ENCODE measurements at regions not wholly inside any gene's neighbourhood (a gene's known extent, or its start where the extent isn't known, plus 50 kb on each side); places are given as distances from the start of the nearest gene placed in this dataset.
A peak's percentile ranks its signal among the peaks of the same experiment; 100 is the strongest.
"Not testable (repeated sequence)": the region's sequence is repeated elsewhere in the genome, so short reads cannot be mapped to it uniquely, and the experiment has no call there.

GRCh38 chr9:109653470-109653869 is 126.5 kb upstream of the PALM2AKAP2 start:
- Histone ChIP-seq H3K9me3 (no peaks in the 10 kb centered on the region), H3K4me3 (no peak overlapping the region), H3K27me3 (no peaks in the 10 kb centered on the region), H3K4me1 (peaks cover 0 to 4% (median 0%) of the 10 kb centered on the region in 12 donors), H3K36me3 (no peaks in the 10 kb centered on the region), H3K27ac (no peak overlapping the region)
- WGBS, 4 donors, result 72 to 84% (median 82%) methylated on average over 2 of the region's 2 CpGs
- TF ChIP-seq POLR2A (IDR thresholded peaks at IDR 0.05), result no peak
- no peak for TF ChIP-seq CTCF (IDR thresholded peaks at IDR 0.05)
- intact Hi-C loops (cut with DNase I), result loop anchor here in 9 of 10 donors (1.0 to 10.0 kb wide), 4 partner anchors 76 to 121 kb away; no protein-coding TSS in a partner anchor
- DNase-seq (no peak), ATAC-seq (no peak)

GRCh38 chr9:109663978-109664377 is 116.0 kb upstream of the PALM2AKAP2 start:
- 84 to 89% (median 86%) methylated on average over 4 of the region's 4 CpGs for WGBS, 4 donors
- DNase-seq; H3K36me3 ChIP-seq; H3K27me3 ChIP-seq; H3K27ac ChIP-seq; H3K4me3 ChIP-seq; H3K4me1 ChIP-seq; intact Hi-C loops (cut with DNase I); ATAC-seq: not testable (repeated sequence)
- H3K9me3 ChIP-seq, result peaks cover 0 to 22% (median 4%) of the 10 kb centered on the region in 12 donors

- WGBS, 4 donors, result 77 to 81% (median 79%) methylated on average over 7 of the region's 7 CpGs
- H3K36me3 ChIP-seq; intact Hi-C loops (cut with DNase I); ATAC-seq; H3K27ac ChIP-seq; H3K4me3 ChIP-seq; H3K4me1 ChIP-seq; H3K27me3 ChIP-seq: not testable (repeated sequence)
- peak in 1 of 5 donors; percentile 33 for DNase-seq
- H3K9me3 ChIP-seq, result peaks cover 0 to 22% (median 4%) of the 10 kb centered on the region in 12 donors
These were observed 114.3 kb upstream of the PALM2AKAP2 start for GRCh38 chr9:109665736-109666135.

- H3K9me3 ChIP-seq, result peaks cover 0 to 4% (median 0%) of the 10 kb centered on the region in 12 donors
- no peaks in the 10 kb centered on the region for H3K36me3 ChIP-seq
- no peak for TF ChIP-seq CTCF (IDR thresholded peaks at IDR 0.05)
- TF ChIP-seq POLR2A (IDR thresholded peaks at IDR 0.05), result no peak
- H3K27ac ChIP-seq, result no peak overlapping the region
- no peaks in the 10 kb centered on the region for H3K4me1 ChIP-seq
- no peak for ATAC-seq
- no peak for DNase-seq
- H3K4me3 ChIP-seq, result no peak overlapping the region
- intact Hi-C loops (cut with DNase I), result no loop called here
- 69 to 84% (median 75%) methylated on average over 2 of the region's 2 CpGs for WGBS, 4 donors
- no peaks in the 10 kb centered on the region for H3K27me3 ChIP-seq
These were observed 98.7 kb upstream of the PALM2AKAP2 start for GRCh38 chr9:109681301-109681700.

- H3K36me3 ChIP-seq, result no peaks in the 10 kb centered on the region
- H3K4me3 ChIP-seq, result no peak overlapping the region
- TF ChIP-seq CTCF (IDR thresholded peaks at IDR 0.05) (no peak), POLR2A (IDR thresholded peaks at IDR 0.05) (no peak)
- peaks cover 0 to 10% (median 0%) of the 10 kb centered on the region in 12 donors for H3K9me3 ChIP-seq
- no peak for DNase-seq
- no peaks in the 10 kb centered on the region for H3K27me3 ChIP-seq
- 79 to 94% (median 91%) methylated on average over 1 of the region's 1 CpG for WGBS, 4 donors
- H3K27ac ChIP-seq, result no peak overlapping the region
- ATAC-seq, result no peak
- intact Hi-C loops (cut with DNase I), result no loop called here
- no peaks in the 10 kb centered on the region for H3K4me1 ChIP-seq
These were observed 97.8 kb upstream of the PALM2AKAP2 start for GRCh38 chr9:109682227-109682626.

Data from heart left ventricle (tissue), 16 donors.